ENCODE measurements at regions not wholly inside any gene's neighbourhood (a gene's known extent, or its start where the extent isn't known, plus 50 kb on each side); places are given as distances from the start of the nearest gene placed in this dataset.

DNA sequence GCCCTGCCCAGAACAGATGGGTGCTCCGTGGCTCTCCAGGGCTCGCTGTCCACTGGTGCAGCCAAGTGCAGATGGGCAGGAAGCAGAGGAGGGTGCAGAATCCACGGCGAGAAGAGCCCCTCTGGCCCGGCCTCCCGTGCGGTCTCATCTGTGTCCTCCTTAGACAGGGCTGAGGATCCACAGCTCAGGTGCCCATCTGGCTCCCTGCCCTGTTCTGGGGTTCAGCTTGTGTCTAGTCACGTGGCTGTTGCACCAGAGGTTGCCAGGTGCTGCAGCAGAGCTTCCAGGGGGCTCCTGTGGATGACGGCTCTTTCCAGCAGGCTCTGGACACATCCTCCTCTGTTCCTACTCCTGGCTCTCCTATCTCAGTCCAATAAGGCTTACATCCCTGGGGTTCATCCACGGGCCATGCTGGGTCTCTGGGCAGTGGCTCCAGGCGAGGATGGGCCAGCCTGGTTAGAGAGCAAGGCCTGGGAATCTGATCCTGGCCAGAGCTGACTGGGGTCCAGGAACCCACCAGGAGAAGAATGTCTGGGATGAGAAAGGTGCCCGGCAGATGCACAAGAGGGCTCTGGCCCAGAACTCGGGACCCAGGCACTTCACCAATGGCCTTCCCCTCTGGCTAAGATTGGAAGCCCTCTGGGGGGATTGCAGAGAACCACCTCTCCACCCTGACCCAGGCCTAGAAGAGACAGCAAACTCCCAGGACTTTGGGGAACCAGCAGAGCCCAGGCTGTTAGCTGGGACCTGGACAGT is 116.3 kb upstream of the ID2 start:
- TF ChIP-seq TAF1 (IDR thresholded peaks at IDR 0.05; ENCODE audit: borderline replicate concordance, insufficient read depth, low read length) = no peak
- no peak for TF ChIP-seq POLR2AphosphoS5 (IDR thresholded peaks at IDR 0.05; ENCODE audit: low read depth, low read length)
- TF ChIP-seq FOXP2 (optimal IDR thresholded peaks at IDR 0.05; ENCODE audit: borderline replicate concordance, extremely low read depth, extremely low read length, insufficient read depth) = no peak
- TF ChIP-seq, protein P1, sequence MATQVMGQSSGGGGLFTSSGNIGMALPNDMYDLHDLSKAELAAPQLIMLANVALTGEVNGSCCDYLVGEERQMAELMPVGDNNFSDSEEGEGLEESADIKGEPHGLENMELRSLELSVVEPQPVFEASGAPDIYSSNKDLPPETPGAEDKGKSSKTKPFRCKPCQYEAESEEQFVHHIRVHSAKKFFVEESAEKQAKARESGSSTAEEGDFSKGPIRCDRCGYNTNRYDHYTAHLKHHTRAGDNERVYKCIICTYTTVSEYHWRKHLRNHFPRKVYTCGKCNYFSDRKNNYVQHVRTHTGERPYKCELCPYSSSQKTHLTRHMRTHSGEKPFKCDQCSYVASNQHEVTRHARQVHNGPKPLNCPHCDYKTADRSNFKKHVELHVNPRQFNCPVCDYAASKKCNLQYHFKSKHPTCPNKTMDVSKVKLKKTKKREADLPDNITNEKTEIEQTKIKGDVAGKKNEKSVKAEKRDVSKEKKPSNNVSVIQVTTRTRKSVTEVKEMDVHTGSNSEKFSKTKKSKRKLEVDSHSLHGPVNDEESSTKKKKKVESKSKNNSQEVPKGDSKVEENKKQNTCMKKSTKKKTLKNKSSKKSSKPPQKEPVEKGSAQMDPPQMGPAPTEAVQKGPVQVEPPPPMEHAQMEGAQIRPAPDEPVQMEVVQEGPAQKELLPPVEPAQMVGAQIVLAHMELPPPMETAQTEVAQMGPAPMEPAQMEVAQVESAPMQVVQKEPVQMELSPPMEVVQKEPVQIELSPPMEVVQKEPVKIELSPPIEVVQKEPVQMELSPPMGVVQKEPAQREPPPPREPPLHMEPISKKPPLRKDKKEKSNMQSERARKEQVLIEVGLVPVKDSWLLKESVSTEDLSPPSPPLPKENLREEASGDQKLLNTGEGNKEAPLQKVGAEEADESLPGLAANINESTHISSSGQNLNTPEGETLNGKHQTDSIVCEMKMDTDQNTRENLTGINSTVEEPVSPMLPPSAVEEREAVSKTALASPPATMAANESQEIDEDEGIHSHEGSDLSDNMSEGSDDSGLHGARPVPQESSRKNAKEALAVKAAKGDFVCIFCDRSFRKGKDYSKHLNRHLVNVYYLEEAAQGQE (IDR thresholded peaks at IDR 0.05; ENCODE audit: insufficient read depth in 1 of 2, low read depth in 2 of 2, low read length in 2 of 2) = no peak
- TF ChIP-seq SIN3A (IDR thresholded peaks at IDR 0.05; ENCODE audit: borderline replicate concordance, insufficient read depth, low read length) = no peak

DNA sequence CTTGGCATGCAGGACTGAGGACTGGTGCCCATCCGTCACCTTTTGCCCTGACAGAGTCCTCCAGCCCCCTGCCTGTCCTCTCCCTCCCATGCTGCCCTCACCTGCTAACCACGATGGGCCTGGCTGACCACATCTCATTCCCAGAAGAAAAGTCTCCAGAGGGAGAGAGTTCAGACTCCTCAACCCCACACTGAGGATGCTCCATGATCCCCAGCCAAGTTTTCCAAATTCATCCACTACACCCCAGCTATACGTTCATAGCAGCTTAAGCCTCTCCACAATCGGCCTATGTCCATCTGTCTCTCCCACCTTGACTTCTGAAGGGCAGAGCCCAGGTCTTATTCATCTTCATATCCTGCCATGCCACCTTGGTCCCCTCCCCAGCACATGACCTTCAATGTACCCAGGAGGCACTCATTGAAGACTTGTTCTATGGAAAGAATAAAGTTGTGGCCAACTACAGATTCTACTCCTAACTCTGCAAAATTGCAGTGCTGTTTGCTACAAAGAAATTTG is 115.6 kb upstream of the ID2 start:
- TF ChIP-seq, protein P1 (IDR thresholded peaks at IDR 0.05; ENCODE audit: insufficient read depth in 1 of 2, low read depth in 2 of 2, low read length in 2 of 2) = no peak
- TF ChIP-seq FOXP2 (optimal IDR thresholded peaks at IDR 0.05; ENCODE audit: borderline replicate concordance, extremely low read depth, extremely low read length, insufficient read depth) = no peak
- TF ChIP-seq POLR2AphosphoS5 (IDR thresholded peaks at IDR 0.05; ENCODE audit: low read depth, low read length) = no peak
- TF ChIP-seq TAF1 (IDR thresholded peaks at IDR 0.05; ENCODE audit: borderline replicate concordance, insufficient read depth, low read length) = no peak
- no peak for TF ChIP-seq SIN3A (IDR thresholded peaks at IDR 0.05; ENCODE audit: borderline replicate concordance, insufficient read depth, low read length)

DNA sequence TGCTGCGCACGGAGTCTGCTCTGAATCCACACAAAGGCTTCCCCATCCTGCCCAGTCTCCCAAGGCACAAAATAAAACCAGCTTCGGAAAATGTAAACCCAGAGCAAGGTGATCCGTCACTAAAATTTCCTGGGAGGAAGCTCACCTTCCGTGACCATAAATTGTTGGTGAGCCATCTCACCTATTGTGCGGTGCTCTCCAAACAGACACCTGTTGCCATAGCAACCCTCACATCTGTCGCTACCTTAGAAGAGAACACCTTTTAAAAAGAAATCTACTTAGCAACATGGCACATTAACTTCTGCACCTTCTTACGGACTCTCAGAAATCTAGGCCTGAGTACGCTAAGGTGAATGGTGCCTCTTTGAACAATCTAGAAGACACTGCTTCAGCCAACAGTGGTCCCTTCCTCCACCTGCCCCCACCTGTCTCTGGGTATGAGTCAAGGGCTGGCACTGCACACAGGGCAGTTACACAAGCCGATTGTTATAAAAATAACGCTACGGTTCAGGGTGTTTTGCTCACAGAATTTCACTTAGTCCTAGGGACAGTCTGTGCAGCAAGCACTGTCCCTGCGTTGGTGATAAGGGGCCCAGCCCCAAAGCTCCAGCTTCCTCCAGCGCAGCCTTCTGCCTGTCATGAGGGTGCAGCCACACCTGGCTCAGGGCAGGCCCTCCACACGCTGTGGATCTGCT is 114.9 kb upstream of the ID2 start:
- no peak for TF ChIP-seq FOXP2 (optimal IDR thresholded peaks at IDR 0.05; ENCODE audit: borderline replicate concordance, extremely low read depth, extremely low read length, insufficient read depth)
- no peak for TF ChIP-seq POLR2AphosphoS5 (IDR thresholded peaks at IDR 0.05; ENCODE audit: low read depth, low read length)
- TF ChIP-seq, protein P1 (IDR thresholded peaks at IDR 0.05; ENCODE audit: insufficient read depth in 1 of 2, low read depth in 2 of 2, low read length in 2 of 2) = no peak
- no peak for TF ChIP-seq TAF1 (IDR thresholded peaks at IDR 0.05; ENCODE audit: borderline replicate concordance, insufficient read depth, low read length)
- TF ChIP-seq SIN3A (IDR thresholded peaks at IDR 0.05; ENCODE audit: borderline replicate concordance, insufficient read depth, low read length) = no peak

DNA sequence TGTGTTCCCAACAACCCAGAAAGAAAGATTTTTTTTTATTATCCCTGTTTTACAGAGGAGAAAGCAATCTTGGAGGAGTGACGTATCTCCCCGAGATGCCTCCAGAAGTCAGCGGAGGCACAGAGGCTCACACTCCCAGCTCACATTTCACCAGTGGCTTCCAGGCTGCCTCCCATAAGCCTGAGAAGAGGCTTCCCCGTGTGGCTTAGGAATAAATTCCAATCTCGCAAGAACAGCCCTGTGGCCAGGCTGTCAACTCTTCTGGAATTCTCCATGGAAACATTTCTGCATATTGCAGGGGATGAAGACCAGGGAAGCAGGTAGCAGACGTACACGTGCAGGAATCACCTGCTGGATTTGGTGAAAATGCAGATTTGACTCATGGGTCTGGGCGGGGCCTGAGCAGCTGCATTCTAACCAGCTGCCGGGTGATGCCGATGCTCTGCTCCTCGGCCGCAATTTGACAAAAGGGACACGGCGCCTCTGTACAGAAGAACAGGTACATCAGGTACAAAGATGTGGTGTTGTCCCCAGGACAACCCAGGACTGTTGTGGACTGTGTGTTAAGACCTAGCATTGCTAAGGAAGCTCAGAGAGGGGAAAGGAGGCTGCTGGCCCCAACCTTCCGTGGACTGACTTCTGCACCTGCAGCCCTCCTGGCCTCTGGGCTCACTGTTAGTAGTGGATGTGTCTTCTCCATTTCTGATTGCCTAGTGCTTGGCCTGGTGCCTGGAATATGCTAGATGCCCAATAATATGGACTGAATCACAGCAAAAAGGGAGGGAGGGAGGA is 114.2 kb upstream of the ID2 start:
- TF ChIP-seq, protein P1 (IDR thresholded peaks at IDR 0.05; ENCODE audit: insufficient read depth in 1 of 2, low read depth in 2 of 2, low read length in 2 of 2) = no peak
- TF ChIP-seq POLR2AphosphoS5 (IDR thresholded peaks at IDR 0.05; ENCODE audit: low read depth, low read length) (no peak), TAF1 (IDR thresholded peaks at IDR 0.05; ENCODE audit: borderline replicate concordance, insufficient read depth, low read length) (no peak), FOXP2 (optimal IDR thresholded peaks at IDR 0.05; ENCODE audit: borderline replicate concordance, extremely low read depth, extremely low read length, insufficient read depth) (no peak), SIN3A (IDR thresholded peaks at IDR 0.05; ENCODE audit: borderline replicate concordance, insufficient read depth, low read length) (no peak)
